GM21723 (cell line): ENCODE measurements at regions not wholly inside any gene's neighbourhood (a gene's known extent, or its start where the extent isn't known, plus 50 kb on each side); places are given as distances from the start of the nearest gene placed in this dataset.
A peak's percentile ranks its signal among the peaks of the same experiment; 100 is the strongest.

Experiments used
- ATAC-seq: cut with Tn5 transposase; IDR thresholded peaks from one replicate; pipeline ENCODE4 v1.9.1; 2021; ENCODE audit warnings: mild to moderate bottlenecking, moderate library complexity; ENCODE audit not compliant: unreplicated experiment

GRCh38 chr5:161235569-161235968 is 311.0 kb downstream of the GABRB2 start:
- ATAC-seq: no peak

GRCh38 chr5:161233553-161233952 is 313.0 kb downstream of the GABRB2 start:
- no peak for ATAC-seq

- ATAC-seq: no peak
These were observed 316.3 kb downstream of the GABRB2 start for GRCh38 chr5:161230221-161230620.

GRCh38 chr5:161219816-161220215 is 326.7 kb downstream of the GABRB2 start:
- ATAC-seq: no peak

- ATAC-seq: no peak
These were observed 329.6 kb downstream of the GABRB2 start for GRCh38 chr5:161216877-161217276.

- no peak for ATAC-seq
These were observed 334.3 kb downstream of the GABRB2 start for GRCh38 chr5:161212123-161212712.

- no peak for ATAC-seq
These were observed 345.0 kb downstream of the GABRB2 start for GRCh38 chr5:161201558-161201957.

- ATAC-seq: no peak
These were observed 338.8 kb upstream of the ATP10B start for GRCh38 chr5:161190778-161191177.

- no peak for ATAC-seq
These were observed 338.1 kb upstream of the ATP10B start for GRCh38 chr5:161190086-161190485.

GRCh38 chr5:161189452-161189851 is 337.4 kb upstream of the ATP10B start:
- ATAC-seq: no peak

GRCh38 chr5:161183559-161183958 is 331.5 kb upstream of the ATP10B start:
- no peak for ATAC-seq

GRCh38 chr5:161176221-161176620 is 324.2 kb upstream of the ATP10B start:
- ATAC-seq: no peak

GRCh38 chr5:161169776-161170175 is 317.8 kb upstream of the ATP10B start:
- ATAC-seq: no peak

- no peak for ATAC-seq
These were observed 315.2 kb upstream of the ATP10B start for GRCh38 chr5:161167016-161167767.

GRCh38 chr5:161165998-161166660 is 314.1 kb upstream of the ATP10B start:
- no peak for ATAC-seq

- no peak for ATAC-seq
These were observed 305.9 kb upstream of the ATP10B start for GRCh38 chr5:161157925-161158324.

- no peak for ATAC-seq
These were observed 303.4 kb upstream of the ATP10B start for GRCh38 chr5:161155451-161155850.

- no peak for ATAC-seq
These were observed 300.5 kb upstream of the ATP10B start for GRCh38 chr5:161152415-161152940.

- no peak for ATAC-seq
These were observed 298.5 kb upstream of the ATP10B start for GRCh38 chr5:161150441-161150988.

GRCh38 chr5:161149078-161149477 is 297.1 kb upstream of the ATP10B start:
- ATAC-seq: no peak

- ATAC-seq: peak; percentile 48
These were observed 286.9 kb upstream of the ATP10B start for GRCh38 chr5:161138751-161139455.
